ENCODE measurements at regions not wholly inside any gene's neighbourhood (a gene's known extent, or its start where the extent isn't known, plus 50 kb on each side); places are given as distances from the start of the nearest gene placed in this dataset.
"Not testable (repeated sequence)": the region's sequence is repeated elsewhere in the genome, so short reads cannot be mapped to it uniquely, and the experiment has no call there.

DNA sequence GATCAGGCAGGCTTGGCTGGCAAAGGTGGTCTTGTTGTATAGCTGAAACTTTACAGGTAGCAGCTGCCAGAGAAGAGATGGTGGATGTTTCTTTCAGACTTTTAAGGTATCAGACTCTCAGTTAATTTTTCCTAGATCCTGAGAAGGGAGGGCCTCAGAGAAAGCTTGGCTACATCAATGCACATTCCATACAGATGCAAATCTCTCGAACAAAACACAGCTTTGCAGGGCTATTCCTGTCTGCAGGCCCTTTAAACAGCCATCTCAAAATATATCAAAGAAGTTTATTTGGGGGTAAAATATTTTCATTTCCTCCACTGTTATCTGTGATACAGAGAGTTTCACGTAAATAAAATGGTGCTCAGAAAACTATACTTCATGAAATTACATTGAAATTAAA, 1584.4 kb downstream of the EFNA5 start:
- H3K36me3 ChIP-seq (ENCODE audit: control insufficient read depth in 2 of 2, insufficient read depth in 2 of 2, low read length in 2 of 2), result no peaks in the 10 kb centered on the region
- no peaks in the 10 kb centered on the region for H3K9me3 ChIP-seq (ENCODE audit: control insufficient read depth in 2 of 2, low read length in 2 of 2)
- no peak overlapping the region for H3K27ac ChIP-seq (ENCODE audit: low read depth in 2 of 2, low read length in 2 of 2)
- no peak overlapping the region for H3K9ac ChIP-seq (ENCODE audit: low read depth in 1 of 2, low read length in 2 of 2)
- H3K4me1 ChIP-seq (ENCODE audit: control insufficient read depth in 2 of 2, insufficient read depth in 2 of 2, low read length in 2 of 2), result no peaks in the 10 kb centered on the region
- H3K4me3 ChIP-seq (ENCODE audit: low read length in 2 of 2), result no peak overlapping the region
- H3K27me3 ChIP-seq (ENCODE audit: control insufficient read depth in 2 of 2, insufficient read depth in 2 of 2, low read length in 2 of 2), result no peaks in the 10 kb centered on the region

DNA sequence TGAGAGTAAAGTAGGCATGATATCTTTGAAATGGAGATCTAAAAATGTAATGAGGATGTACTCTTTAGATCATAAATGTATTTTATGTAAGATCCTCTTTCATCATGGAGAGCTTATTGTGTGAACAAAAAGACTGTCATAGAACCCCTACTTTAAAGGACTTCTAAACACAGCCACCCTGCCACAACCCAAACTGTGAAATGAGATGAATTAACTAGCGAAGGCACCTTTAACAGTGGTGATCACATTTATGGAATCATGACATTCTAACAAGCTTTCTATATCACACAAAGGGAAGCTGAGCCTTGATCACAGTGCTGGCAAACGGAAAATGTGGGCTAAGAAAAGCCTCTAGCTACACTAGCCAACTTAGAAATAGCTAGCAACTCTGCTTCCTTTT, 1585.2 kb downstream of the EFNA5 start:
- no peak overlapping the region for H3K27ac ChIP-seq (ENCODE audit: low read depth in 2 of 2, low read length in 2 of 2)
- H3K9ac ChIP-seq (ENCODE audit: low read depth in 1 of 2, low read length in 2 of 2), result no peak overlapping the region
- H3K4me1 ChIP-seq (ENCODE audit: control insufficient read depth in 2 of 2, insufficient read depth in 2 of 2, low read length in 2 of 2), result no peaks in the 10 kb centered on the region
- no peaks in the 10 kb centered on the region for H3K36me3 ChIP-seq (ENCODE audit: control insufficient read depth in 2 of 2, insufficient read depth in 2 of 2, low read length in 2 of 2)
- no peaks in the 10 kb centered on the region for H3K27me3 ChIP-seq (ENCODE audit: control insufficient read depth in 2 of 2, insufficient read depth in 2 of 2, low read length in 2 of 2)
- H3K4me3 ChIP-seq (ENCODE audit: low read length in 2 of 2), result no peak overlapping the region
- no peaks in the 10 kb centered on the region for H3K9me3 ChIP-seq (ENCODE audit: control insufficient read depth in 2 of 2, low read length in 2 of 2)

DNA sequence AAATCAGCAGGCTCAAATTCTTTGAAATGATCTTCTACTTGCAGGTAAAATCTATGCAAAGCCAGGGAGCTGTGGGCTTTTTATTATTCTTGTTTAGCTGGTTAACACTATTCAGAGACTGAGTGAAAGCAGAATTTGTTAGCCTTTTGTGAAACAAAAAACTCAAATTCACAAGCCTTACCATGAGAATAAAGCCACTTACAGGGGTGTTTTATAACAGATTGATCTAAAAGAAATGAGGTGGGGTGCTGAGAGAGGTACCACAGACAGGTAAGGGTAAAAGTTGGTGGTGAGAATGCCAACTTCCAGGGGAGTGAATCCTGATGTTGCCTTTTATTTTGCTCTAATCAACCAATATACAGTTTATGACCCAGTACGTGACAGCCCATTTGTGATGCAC, 1585.6 kb downstream of the EFNA5 start:
- Histone ChIP-seq H3K4me3 (ENCODE audit: low read length in 2 of 2) (no peak overlapping the region), H3K27me3 (ENCODE audit: control insufficient read depth in 2 of 2, insufficient read depth in 2 of 2, low read length in 2 of 2) (no peaks in the 10 kb centered on the region), H3K9ac (ENCODE audit: low read depth in 1 of 2, low read length in 2 of 2) (no peak overlapping the region), H3K27ac (ENCODE audit: low read depth in 2 of 2, low read length in 2 of 2) (no peak overlapping the region), H3K4me1 (ENCODE audit: control insufficient read depth in 2 of 2, insufficient read depth in 2 of 2, low read length in 2 of 2) (no peaks in the 10 kb centered on the region), H3K9me3 (ENCODE audit: control insufficient read depth in 2 of 2, low read length in 2 of 2) (no peaks in the 10 kb centered on the region), H3K36me3 (ENCODE audit: control insufficient read depth in 2 of 2, insufficient read depth in 2 of 2, low read length in 2 of 2) (no peaks in the 10 kb centered on the region)

DNA sequence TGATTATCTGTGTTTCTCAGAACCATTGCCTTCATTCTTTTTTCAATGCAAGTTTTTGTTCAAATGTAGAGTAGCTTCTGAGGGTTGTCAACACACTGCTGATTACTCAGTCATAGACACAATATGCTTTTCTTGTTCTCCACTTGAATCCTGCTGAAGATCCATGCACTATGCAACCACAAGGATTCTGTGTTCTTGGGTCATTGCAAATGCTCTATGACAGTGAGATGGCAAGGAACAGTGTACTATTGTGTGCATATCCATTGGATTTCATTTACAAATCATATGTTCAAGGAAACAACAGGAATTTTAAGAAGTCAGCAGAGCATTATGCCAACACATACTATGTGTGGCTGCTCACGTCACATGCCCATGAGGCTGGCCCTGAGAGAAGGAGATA, 1590.2 kb downstream of the EFNA5 start:
- no peaks in the 10 kb centered on the region for H3K9me3 ChIP-seq (ENCODE audit: control insufficient read depth in 2 of 2, low read length in 2 of 2)
- H3K27ac ChIP-seq (ENCODE audit: low read depth in 2 of 2, low read length in 2 of 2), result no peak overlapping the region
- H3K9ac ChIP-seq (ENCODE audit: low read depth in 1 of 2, low read length in 2 of 2), result no peak overlapping the region

DNA sequence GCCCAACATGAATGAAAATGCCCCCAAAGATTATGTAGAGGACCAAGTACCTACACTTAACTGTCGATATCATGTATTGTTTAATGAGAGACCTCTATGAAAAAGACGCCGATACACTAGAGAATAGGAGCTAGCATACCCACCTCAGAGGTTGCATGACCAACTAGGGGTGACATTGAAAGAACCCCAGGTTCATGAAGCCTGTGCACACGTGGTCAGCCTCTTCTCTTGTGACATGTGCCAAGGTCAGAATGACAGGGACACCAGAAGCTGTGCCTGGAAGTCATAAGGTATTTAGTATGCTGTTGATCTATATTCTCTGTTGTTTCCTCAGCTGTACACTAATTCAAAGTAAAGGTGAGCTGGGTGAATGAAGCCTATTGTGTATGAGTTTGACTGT, 1594.1 kb downstream of the EFNA5 start:
- Histone ChIP-seq H3K4me3 (ENCODE audit: low read length in 2 of 2) (no peak overlapping the region), H3K27ac (ENCODE audit: low read depth in 2 of 2, low read length in 2 of 2) (no peak overlapping the region), H3K9me3 (ENCODE audit: control insufficient read depth in 2 of 2, low read length in 2 of 2) (no peaks in the 10 kb centered on the region), H3K4me1 (ENCODE audit: control insufficient read depth in 2 of 2, insufficient read depth in 2 of 2, low read length in 2 of 2) (no peaks in the 10 kb centered on the region), H3K9ac (ENCODE audit: low read depth in 1 of 2, low read length in 2 of 2) (no peak overlapping the region), H3K27me3 (ENCODE audit: control insufficient read depth in 2 of 2, insufficient read depth in 2 of 2, low read length in 2 of 2) (no peaks in the 10 kb centered on the region), H3K36me3 (ENCODE audit: control insufficient read depth in 2 of 2, insufficient read depth in 2 of 2, low read length in 2 of 2) (no peaks in the 10 kb centered on the region)

More for the DNA sequence above, 1590.2 kb downstream of the EFNA5 start:
- Histone ChIP-seq H3K4me3 (ENCODE audit: low read length in 2 of 2) (no peak overlapping the region), H3K4me1 (ENCODE audit: control insufficient read depth in 2 of 2, insufficient read depth in 2 of 2, low read length in 2 of 2) (no peaks in the 10 kb centered on the region), H3K36me3 (ENCODE audit: control insufficient read depth in 2 of 2, insufficient read depth in 2 of 2, low read length in 2 of 2) (no peaks in the 10 kb centered on the region), H3K27me3 (ENCODE audit: control insufficient read depth in 2 of 2, insufficient read depth in 2 of 2, low read length in 2 of 2) (no peaks in the 10 kb centered on the region)

DNA sequence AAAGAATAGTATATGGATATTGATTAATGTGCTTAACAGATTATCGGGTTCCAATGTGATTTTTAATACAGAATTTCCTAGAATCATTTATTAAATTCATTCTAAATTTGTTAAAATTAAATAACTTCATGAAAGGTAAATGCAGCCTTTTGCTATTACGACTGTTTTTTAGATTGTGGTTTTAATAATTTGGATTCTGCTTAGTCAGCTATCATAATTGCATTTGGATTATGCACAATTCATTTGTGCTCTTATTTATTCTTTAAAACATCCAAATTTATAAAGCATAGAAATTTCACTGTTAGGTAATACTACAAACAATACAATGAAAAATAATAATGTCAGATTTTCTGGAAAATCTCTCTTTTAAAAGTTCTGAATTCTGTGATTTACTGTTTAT, 1598.5 kb downstream of the EFNA5 start:
- no peak overlapping the region for H3K27ac ChIP-seq (ENCODE audit: low read depth in 2 of 2, low read length in 2 of 2)
- no peaks in the 10 kb centered on the region for H3K4me1 ChIP-seq (ENCODE audit: control insufficient read depth in 2 of 2, insufficient read depth in 2 of 2, low read length in 2 of 2)
- H3K9me3 ChIP-seq (ENCODE audit: control insufficient read depth in 2 of 2, low read length in 2 of 2), result no peaks in the 10 kb centered on the region
- no peaks in the 10 kb centered on the region for H3K36me3 ChIP-seq (ENCODE audit: control insufficient read depth in 2 of 2, insufficient read depth in 2 of 2, low read length in 2 of 2)
- no peak overlapping the region for H3K4me3 ChIP-seq (ENCODE audit: low read length in 2 of 2)
- H3K9ac ChIP-seq (ENCODE audit: low read depth in 1 of 2, low read length in 2 of 2), result no peak overlapping the region
- H3K27me3 ChIP-seq (ENCODE audit: control insufficient read depth in 2 of 2, insufficient read depth in 2 of 2, low read length in 2 of 2), result no peaks in the 10 kb centered on the region

DNA sequence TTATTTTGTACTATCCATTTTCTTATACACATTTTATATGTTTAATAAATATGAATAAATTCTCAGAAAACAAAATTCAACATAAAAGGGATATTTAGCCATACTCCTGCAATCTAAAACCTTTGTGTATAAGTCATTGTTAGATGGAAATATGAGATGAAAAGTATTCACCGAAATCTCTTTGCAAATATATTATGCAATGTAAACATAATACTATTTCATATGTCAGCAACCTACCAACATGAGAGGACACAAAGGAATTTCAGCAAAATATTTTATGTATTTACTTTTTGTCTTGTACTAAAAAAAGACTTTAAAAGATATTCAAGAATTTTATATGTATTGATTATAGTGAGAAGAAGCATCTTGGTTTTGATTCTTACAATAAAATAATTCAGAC, 1623.4 kb downstream of the EFNA5 start:
- Histone ChIP-seq H3K9ac (ENCODE audit: low read depth in 1 of 2, low read length in 2 of 2) (no peak overlapping the region), H3K27ac (ENCODE audit: low read depth in 2 of 2, low read length in 2 of 2) (no peak overlapping the region), H3K4me1 (ENCODE audit: control insufficient read depth in 2 of 2, insufficient read depth in 2 of 2, low read length in 2 of 2) (no peaks in the 10 kb centered on the region), H3K9me3 (ENCODE audit: control insufficient read depth in 2 of 2, low read length in 2 of 2) (no peaks in the 10 kb centered on the region), H3K27me3 (ENCODE audit: control insufficient read depth in 2 of 2, insufficient read depth in 2 of 2, low read length in 2 of 2) (no peaks in the 10 kb centered on the region), H3K36me3 (ENCODE audit: control insufficient read depth in 2 of 2, insufficient read depth in 2 of 2, low read length in 2 of 2) (no peaks in the 10 kb centered on the region), H3K4me3 (ENCODE audit: low read length in 2 of 2) (no peak overlapping the region)

DNA sequence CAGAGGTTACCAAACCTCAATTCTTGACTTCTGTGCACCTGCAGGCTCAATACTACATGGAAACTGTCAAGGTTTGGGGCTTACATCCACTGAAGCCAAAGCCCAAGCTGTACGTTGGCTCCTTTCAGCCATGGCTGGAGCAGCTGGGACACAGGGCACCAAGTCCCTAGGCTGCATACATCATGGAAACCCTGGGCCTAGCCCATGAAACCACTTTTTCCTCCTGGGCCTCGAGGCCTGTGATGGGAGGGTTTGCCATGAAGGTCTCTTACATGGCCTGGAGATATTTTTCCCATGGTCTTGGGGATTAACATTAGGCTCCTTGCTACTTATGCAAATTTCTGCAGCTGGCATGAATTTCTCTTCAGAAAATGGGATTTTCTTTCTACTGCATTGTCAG, 1638.7 kb downstream of the EFNA5 start:
- not testable (repeated sequence) for H3K4me3 ChIP-seq (ENCODE audit: low read length in 2 of 2); H3K27ac ChIP-seq (ENCODE audit: low read depth in 2 of 2, low read length in 2 of 2); H3K27me3 ChIP-seq (ENCODE audit: control insufficient read depth in 2 of 2, insufficient read depth in 2 of 2, low read length in 2 of 2); H3K4me1 ChIP-seq (ENCODE audit: control insufficient read depth in 2 of 2, insufficient read depth in 2 of 2, low read length in 2 of 2); H3K9ac ChIP-seq (ENCODE audit: low read depth in 1 of 2, low read length in 2 of 2); H3K9me3 ChIP-seq (ENCODE audit: control insufficient read depth in 2 of 2, low read length in 2 of 2); H3K36me3 ChIP-seq (ENCODE audit: control insufficient read depth in 2 of 2, insufficient read depth in 2 of 2, low read length in 2 of 2)

DNA sequence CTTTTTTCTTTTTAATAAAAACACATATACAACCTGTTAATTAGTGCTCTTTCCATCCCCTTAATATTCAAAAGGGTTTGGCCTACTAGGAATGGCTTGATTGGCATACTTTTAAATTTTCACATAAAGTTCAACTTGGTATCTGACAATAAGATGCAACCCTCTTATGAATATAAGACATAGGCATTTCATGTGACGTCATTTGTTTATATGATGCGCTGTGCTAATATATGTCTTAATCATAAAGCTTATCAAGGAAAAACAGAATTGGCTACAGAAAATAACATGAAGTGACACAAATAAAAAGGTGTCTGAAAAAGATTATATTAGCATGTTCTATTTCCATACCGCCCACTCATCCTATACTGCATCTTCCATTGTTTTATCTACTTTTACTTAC, 1642.4 kb downstream of the EFNA5 start:
- no peaks in the 10 kb centered on the region for H3K36me3 ChIP-seq (ENCODE audit: control insufficient read depth in 2 of 2, insufficient read depth in 2 of 2, low read length in 2 of 2)
- H3K4me3 ChIP-seq (ENCODE audit: low read length in 2 of 2), result no peak overlapping the region
- H3K4me1 ChIP-seq (ENCODE audit: control insufficient read depth in 2 of 2, insufficient read depth in 2 of 2, low read length in 2 of 2), result no peaks in the 10 kb centered on the region
- H3K9me3 ChIP-seq (ENCODE audit: control insufficient read depth in 2 of 2, low read length in 2 of 2), result no peaks in the 10 kb centered on the region
- no peaks in the 10 kb centered on the region for H3K27me3 ChIP-seq (ENCODE audit: control insufficient read depth in 2 of 2, insufficient read depth in 2 of 2, low read length in 2 of 2)
- no peak overlapping the region for H3K9ac ChIP-seq (ENCODE audit: low read depth in 1 of 2, low read length in 2 of 2)
- H3K27ac ChIP-seq (ENCODE audit: low read depth in 2 of 2, low read length in 2 of 2), result no peak overlapping the region

DNA sequence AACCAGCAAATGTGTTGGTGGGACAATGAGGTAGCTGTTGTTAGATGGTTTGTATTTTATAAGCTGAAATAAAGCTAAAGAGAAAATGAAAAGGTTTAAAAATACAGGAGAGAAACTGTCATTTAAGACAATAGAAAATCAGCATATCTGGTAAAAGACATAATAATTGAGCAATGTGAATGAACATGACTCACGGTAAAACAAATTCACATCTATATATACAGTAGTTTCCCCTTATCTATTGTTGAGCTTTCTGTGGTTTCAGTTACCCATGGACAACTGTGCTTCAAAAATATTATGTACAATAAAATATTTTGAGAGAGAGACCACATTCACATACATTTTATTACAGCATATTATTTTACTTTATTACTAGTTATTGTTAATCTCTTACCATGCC, 1649.8 kb downstream of the EFNA5 start:
- no peak overlapping the region for H3K27ac ChIP-seq (ENCODE audit: low read depth in 2 of 2, low read length in 2 of 2)

DNA sequence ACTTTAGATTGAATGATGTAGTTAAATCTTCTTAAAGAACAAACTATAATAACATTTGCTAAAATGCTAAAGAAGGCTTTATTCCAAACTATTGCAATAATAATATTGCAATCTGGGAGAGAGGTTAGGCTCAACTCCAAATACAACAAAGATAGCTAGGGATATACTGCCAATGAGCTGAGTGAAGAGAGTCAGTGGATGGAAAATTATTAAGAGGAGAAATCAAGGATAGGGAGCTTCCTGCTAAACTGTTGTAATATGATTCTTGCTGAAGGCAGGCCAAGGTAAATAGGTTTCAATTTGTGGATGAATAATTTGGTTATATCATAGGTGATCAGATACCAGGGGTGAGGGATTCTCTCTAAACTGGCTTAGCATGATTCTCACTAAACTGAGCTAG, 1651.5 kb downstream of the EFNA5 start:
- H3K9me3 ChIP-seq (ENCODE audit: control insufficient read depth in 2 of 2, low read length in 2 of 2), result no peaks in the 10 kb centered on the region
- no peak overlapping the region for H3K27ac ChIP-seq (ENCODE audit: low read depth in 2 of 2, low read length in 2 of 2)
- no peaks in the 10 kb centered on the region for H3K27me3 ChIP-seq (ENCODE audit: control insufficient read depth in 2 of 2, insufficient read depth in 2 of 2, low read length in 2 of 2)
- no peaks in the 10 kb centered on the region for H3K36me3 ChIP-seq (ENCODE audit: control insufficient read depth in 2 of 2, insufficient read depth in 2 of 2, low read length in 2 of 2)
- H3K9ac ChIP-seq (ENCODE audit: low read depth in 1 of 2, low read length in 2 of 2), result no peak overlapping the region
- H3K4me1 ChIP-seq (ENCODE audit: control insufficient read depth in 2 of 2, insufficient read depth in 2 of 2, low read length in 2 of 2), result no peaks in the 10 kb centered on the region
- H3K4me3 ChIP-seq (ENCODE audit: low read length in 2 of 2), result no peak overlapping the region

More for the DNA sequence above, 1649.8 kb downstream of the EFNA5 start:
- Histone ChIP-seq H3K9ac (ENCODE audit: low read depth in 1 of 2, low read length in 2 of 2) (no peak overlapping the region), H3K36me3 (ENCODE audit: control insufficient read depth in 2 of 2, insufficient read depth in 2 of 2, low read length in 2 of 2) (no peaks in the 10 kb centered on the region), H3K4me1 (ENCODE audit: control insufficient read depth in 2 of 2, insufficient read depth in 2 of 2, low read length in 2 of 2) (no peaks in the 10 kb centered on the region), H3K9me3 (ENCODE audit: control insufficient read depth in 2 of 2, low read length in 2 of 2) (no peaks in the 10 kb centered on the region), H3K4me3 (ENCODE audit: low read length in 2 of 2) (no peak overlapping the region), H3K27me3 (ENCODE audit: control insufficient read depth in 2 of 2, insufficient read depth in 2 of 2, low read length in 2 of 2) (no peaks in the 10 kb centered on the region)
